Panc1 (cell line): ENCODE measurements at regions not wholly inside any gene's neighbourhood (a gene's known extent, or its start where the extent isn't known, plus 50 kb on each side); places are given as distances from the start of the nearest gene placed in this dataset.

Source experiments
- ATAC-seq: fragments of 200-7000 bp; cut with Tn5 transposase; 2 replicates; pipeline ENCODE4 v1.9.1; 2020; ENCODE audit warnings: mild to moderate bottlenecking, moderate library complexity
- BruUV-seq: library from RNA; stranded (reverse); fragments of 400-500 nt; replicated peaks from 2 replicates; lab custom pipeline; 2021; lab: Mats Ljungman, UMichigan
- CTCF ChIA-PET: fragments of 300-600 bp; sonication (Branson Sonifier 250); formaldehyde crosslinking; loops from one replicate; lab custom pipeline; 2022; ENCODE audit warnings: antibody characterized with exemption; lab: Charles Lee
- POLR2A ChIA-PET: fragments of 300-600 bp; sonication (Branson Sonifier 250); formaldehyde crosslinking; loops from one replicate; lab custom pipeline; 2022; ENCODE audit warnings: antibody characterized with exemption; lab: Charles Lee
- DNase-seq: peaks from one replicate; pipeline ENCODE4 v3.0.0-alpha.2; 2010; ENCODE audit warnings: low read depth, low spot score
- H3K27ac ChIP-seq: 2 replicates; pipeline ENCODE4 v1.5.1; 2011; ENCODE audit warnings: mild to moderate bottlenecking, low read length, inconsistent platforms
- H3K27me3 ChIP-seq: fragments of 200-500 bp; sonication (Bioruptor generic); 2 replicates; pipeline ENCODE4 v1.6.0; 2014; ENCODE audit warnings: low read length, inconsistent platforms; ENCODE audit not compliant: control insufficient read depth, insufficient read depth
- H3K36me3 ChIP-seq: fragments of 200-500 bp; sonication (Bioruptor generic); 2 replicates; pipeline ENCODE4 v1.5.1; 2014; ENCODE audit warnings: inconsistent platforms, mild to moderate bottlenecking, low read length, moderate library complexity; ENCODE audit not compliant: control insufficient read depth, insufficient read depth
- H3K4me1 ChIP-seq: 2 replicates; pipeline ENCODE4 v1.5.1; 2011; ENCODE audit warnings: inconsistent platforms, mild to moderate bottlenecking, low read length, moderate library complexity; ENCODE audit not compliant: control insufficient read depth, insufficient read depth
- H3K4me3 ChIP-seq, 2 experiments: 2 replicates each; pipeline ENCODE4 v1.5.1; 2011 to 2012; ENCODE audit warnings: low read depth in 2 of 2, low read length in 2 of 2, mild to moderate bottlenecking in 2 of 2, inconsistent platforms in 1 of 2, moderate library complexity in 1 of 2
- H3K9me3 ChIP-seq: fragments of 200-500 bp; sonication (Bioruptor generic); 2 replicates; pipeline ENCODE4 v1.5.1; 2014; ENCODE audit warnings: low read depth, mild to moderate bottlenecking, inconsistent platforms, low read length, moderate library complexity; ENCODE audit not compliant: control insufficient read depth, insufficient read depth
- POLR2AphosphoS5 ChIP-seq: IDR thresholded peaks from 2 replicates; pipeline ENCODE4 v1.6.1; 2012; ENCODE audit warnings: mild to moderate bottlenecking, low read depth, low read length, moderate library complexity
- SIN3A ChIP-seq: IDR thresholded peaks from 2 replicates; pipeline ENCODE4 v1.6.1; 2012; ENCODE audit warnings: low read depth, mild to moderate bottlenecking, low read length, moderate library complexity, borderline replicate concordance; ENCODE audit not compliant: insufficient read depth
- TCF7L2 ChIP-seq: IDR thresholded peaks from 2 replicates; pipeline ENCODE4 v1.6.1; 2011; ENCODE audit warnings: mild to moderate bottlenecking, low read depth, low read length, inconsistent platforms
- in situ Hi-C: cut with HindIII; loops from 2 replicates; pipeline ENCODE4 v1.10.0; 2016; ENCODE audit warnings: low sequenced_read_pairs, low pct_unique_long_range_greater_than_20kb
- intact Hi-C: fragments of 100-400 bp; cut with micrococcal nuclease; formaldehyde crosslinking; loops from one replicate; pipeline ENCODE4 v1.10.0; 2022; ENCODE audit not compliant: unreplicated experiment
- TF ChIP-seq, protein P1 (sequence below): fragments of 450-650 bp; IDR thresholded peaks from 2 replicates; pipeline ENCODE4 v1.5.1; 2017; ENCODE audit warnings: mild to moderate bottlenecking
- TF ChIP-seq, protein P2 (sequence below), 2 experiments: IDR thresholded peaks; 2 replicates each; pipeline ENCODE4 v1.6.1; 2011 to 2012; ENCODE audit warnings: low read depth in 2 of 2, control low read depth in 1 of 2, low read length in 1 of 2, mild to moderate bottlenecking in 1 of 2, moderate library complexity in 1 of 2; ENCODE audit not compliant: insufficient read depth in 1 of 2

DNA sequence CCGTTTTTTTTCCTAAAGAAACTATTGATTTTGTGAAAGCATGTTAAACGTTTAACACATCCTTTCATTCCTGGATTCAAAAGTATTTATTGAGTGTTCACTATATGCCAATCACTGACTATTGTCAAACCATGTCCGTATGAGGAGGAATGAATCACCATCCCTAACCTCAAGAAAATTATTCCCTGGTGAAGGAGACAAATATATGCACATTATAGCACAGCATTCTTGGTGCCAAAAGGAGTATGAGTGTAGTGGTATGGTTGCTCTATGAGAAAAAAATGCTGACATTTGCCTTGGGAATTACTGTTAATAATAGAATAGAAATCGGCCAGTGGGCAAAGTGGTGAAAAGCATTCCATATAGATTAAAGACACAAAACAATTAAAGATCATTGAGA lies 1390.1 kb downstream of the MRPL39 start:
- Histone ChIP-seq H3K27ac (no peak overlapping the region), H3K4me3 (no peak overlapping the region), H3K9me3 (no peaks in the 10 kb centered on the region), H3K27me3 (no peaks in the 10 kb centered on the region), H3K36me3 (no peaks in the 10 kb centered on the region), H3K4me1 (no peaks in the 10 kb centered on the region)
- TF ChIP-seq TCF7L2 (no peak), POLR2AphosphoS5 (no peak)
- TF ChIP-seq, protein P1, sequence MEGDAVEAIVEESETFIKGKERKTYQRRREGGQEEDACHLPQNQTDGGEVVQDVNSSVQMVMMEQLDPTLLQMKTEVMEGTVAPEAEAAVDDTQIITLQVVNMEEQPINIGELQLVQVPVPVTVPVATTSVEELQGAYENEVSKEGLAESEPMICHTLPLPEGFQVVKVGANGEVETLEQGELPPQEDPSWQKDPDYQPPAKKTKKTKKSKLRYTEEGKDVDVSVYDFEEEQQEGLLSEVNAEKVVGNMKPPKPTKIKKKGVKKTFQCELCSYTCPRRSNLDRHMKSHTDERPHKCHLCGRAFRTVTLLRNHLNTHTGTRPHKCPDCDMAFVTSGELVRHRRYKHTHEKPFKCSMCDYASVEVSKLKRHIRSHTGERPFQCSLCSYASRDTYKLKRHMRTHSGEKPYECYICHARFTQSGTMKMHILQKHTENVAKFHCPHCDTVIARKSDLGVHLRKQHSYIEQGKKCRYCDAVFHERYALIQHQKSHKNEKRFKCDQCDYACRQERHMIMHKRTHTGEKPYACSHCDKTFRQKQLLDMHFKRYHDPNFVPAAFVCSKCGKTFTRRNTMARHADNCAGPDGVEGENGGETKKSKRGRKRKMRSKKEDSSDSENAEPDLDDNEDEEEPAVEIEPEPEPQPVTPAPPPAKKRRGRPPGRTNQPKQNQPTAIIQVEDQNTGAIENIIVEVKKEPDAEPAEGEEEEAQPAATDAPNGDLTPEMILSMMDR = no peak
- TF ChIP-seq, protein P2, sequence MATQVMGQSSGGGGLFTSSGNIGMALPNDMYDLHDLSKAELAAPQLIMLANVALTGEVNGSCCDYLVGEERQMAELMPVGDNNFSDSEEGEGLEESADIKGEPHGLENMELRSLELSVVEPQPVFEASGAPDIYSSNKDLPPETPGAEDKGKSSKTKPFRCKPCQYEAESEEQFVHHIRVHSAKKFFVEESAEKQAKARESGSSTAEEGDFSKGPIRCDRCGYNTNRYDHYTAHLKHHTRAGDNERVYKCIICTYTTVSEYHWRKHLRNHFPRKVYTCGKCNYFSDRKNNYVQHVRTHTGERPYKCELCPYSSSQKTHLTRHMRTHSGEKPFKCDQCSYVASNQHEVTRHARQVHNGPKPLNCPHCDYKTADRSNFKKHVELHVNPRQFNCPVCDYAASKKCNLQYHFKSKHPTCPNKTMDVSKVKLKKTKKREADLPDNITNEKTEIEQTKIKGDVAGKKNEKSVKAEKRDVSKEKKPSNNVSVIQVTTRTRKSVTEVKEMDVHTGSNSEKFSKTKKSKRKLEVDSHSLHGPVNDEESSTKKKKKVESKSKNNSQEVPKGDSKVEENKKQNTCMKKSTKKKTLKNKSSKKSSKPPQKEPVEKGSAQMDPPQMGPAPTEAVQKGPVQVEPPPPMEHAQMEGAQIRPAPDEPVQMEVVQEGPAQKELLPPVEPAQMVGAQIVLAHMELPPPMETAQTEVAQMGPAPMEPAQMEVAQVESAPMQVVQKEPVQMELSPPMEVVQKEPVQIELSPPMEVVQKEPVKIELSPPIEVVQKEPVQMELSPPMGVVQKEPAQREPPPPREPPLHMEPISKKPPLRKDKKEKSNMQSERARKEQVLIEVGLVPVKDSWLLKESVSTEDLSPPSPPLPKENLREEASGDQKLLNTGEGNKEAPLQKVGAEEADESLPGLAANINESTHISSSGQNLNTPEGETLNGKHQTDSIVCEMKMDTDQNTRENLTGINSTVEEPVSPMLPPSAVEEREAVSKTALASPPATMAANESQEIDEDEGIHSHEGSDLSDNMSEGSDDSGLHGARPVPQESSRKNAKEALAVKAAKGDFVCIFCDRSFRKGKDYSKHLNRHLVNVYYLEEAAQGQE (IDR thresholded peaks at IDR 0.05; ENCODE audit: insufficient read depth in 1 of 2, low read depth in 2 of 2, low read length in 1 of 2) = no peak
- no peak for ATAC-seq
- BruUV-seq = no TSS peak
- in situ Hi-C loops = no loop called here
- ChIA-PET CTCF (no interaction called here), POLR2A (interaction anchor here (0.7 kb wide), 1 partner anchor 78 kb away, joined by 4 read pairs; no protein-coding TSS in a partner anchor)
- intact Hi-C loops = no loop called here
- no peak for DNase-seq

DNA sequence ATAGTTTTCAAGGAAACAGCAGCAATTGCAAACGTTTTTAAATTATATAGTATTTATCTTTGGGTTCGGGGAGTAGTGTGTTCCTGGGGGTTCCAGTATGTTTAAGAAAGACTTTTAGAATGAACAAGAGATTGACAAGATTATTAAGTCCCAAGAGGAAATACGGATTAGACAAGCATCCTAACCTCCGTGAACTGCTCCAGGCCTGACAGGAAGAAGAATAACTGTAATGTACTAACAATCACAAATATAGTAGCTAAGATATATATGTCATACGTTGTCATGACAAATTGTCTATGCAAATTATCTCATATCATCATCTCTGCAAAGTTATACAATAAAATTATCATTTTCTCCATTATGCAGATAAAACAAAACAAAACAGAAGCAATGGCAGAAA lies 1397.2 kb downstream of the MRPL39 start:
- no TSS peak for BruUV-seq
- intact Hi-C loops = no loop called here
- POLR2A ChIA-PET = no interaction called here
- Histone ChIP-seq H3K9me3 (no peaks in the 10 kb centered on the region), H3K27ac (no peak overlapping the region), H3K4me1 (no peaks in the 10 kb centered on the region), H3K27me3 (no peaks in the 10 kb centered on the region), H3K36me3 (no peaks in the 10 kb centered on the region), H3K4me3 (no peak overlapping the region)
- DNase-seq (no peak), ATAC-seq (no peak)
- in situ Hi-C loops = no loop called here
- CTCF ChIA-PET = no interaction called here
- TF ChIP-seq POLR2AphosphoS5 = no peak
- TF ChIP-seq, protein P2 (IDR thresholded peaks at IDR 0.05; ENCODE audit: insufficient read depth in 1 of 2, low read depth in 2 of 2, low read length in 1 of 2) = no peak
- no peak for TF ChIP-seq SIN3A
- TF ChIP-seq TCF7L2 = no peak
- TF ChIP-seq, protein P1 = no peak
